ENCODE measurements at regions not wholly inside any gene's neighbourhood (a gene's known extent, or its start where the extent isn't known, plus 50 kb on each side); places are given as distances from the start of the nearest gene placed in this dataset.

DNA sequence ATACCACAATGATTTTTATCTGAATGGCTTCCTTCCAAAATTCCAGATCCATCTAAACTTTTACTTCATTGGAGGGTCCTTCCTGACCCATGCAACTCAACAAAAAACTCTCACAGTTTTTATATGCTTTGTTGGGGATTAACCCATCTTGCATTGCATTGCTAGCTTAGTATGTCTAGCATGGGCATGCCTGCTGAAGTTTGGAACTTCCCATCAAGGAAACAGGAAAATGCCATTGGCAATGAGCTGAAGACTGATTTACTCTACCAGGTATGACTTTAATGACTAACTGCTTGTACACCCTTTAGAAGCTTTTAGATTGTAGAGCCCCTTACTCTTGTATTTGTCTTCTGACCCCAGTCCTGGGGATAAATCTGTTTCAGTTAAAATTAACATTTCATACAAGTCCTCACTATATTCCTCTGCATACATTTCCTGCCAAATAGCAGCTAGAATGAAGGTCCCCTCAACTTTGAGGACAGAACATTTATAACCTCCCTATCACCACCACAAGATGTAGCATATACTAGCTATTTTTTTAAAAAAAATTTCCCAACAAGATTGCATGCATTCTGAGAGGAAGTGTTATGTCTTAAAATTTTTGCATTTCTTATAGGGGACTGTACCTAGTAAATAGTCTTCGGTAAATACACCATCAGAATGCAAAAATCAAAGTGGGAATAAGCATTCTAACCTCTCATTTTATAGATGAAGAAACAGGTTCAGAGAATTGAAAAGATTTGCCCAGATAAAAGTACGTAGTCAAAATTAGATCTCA is 52.5 kb upstream of the ATXN3L start:
- TF ChIP-seq, protein P1, sequence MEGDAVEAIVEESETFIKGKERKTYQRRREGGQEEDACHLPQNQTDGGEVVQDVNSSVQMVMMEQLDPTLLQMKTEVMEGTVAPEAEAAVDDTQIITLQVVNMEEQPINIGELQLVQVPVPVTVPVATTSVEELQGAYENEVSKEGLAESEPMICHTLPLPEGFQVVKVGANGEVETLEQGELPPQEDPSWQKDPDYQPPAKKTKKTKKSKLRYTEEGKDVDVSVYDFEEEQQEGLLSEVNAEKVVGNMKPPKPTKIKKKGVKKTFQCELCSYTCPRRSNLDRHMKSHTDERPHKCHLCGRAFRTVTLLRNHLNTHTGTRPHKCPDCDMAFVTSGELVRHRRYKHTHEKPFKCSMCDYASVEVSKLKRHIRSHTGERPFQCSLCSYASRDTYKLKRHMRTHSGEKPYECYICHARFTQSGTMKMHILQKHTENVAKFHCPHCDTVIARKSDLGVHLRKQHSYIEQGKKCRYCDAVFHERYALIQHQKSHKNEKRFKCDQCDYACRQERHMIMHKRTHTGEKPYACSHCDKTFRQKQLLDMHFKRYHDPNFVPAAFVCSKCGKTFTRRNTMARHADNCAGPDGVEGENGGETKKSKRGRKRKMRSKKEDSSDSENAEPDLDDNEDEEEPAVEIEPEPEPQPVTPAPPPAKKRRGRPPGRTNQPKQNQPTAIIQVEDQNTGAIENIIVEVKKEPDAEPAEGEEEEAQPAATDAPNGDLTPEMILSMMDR (IDR thresholded peaks at IDR 0.05; ENCODE audit: low read depth, low read length), result no peak
- H3K27me3 ChIP-seq, result no peaks in the 10 kb centered on the region
- H3K4me3 ChIP-seq (ENCODE audit: low read depth, low read length), result no peak overlapping the region
- H3K9me3 ChIP-seq, result no peaks in the 10 kb centered on the region
- no peak for DNase-seq
- no peaks in the 10 kb centered on the region for H3K4me1 ChIP-seq
- no peaks in the 10 kb centered on the region for H3K36me3 ChIP-seq

DNA sequence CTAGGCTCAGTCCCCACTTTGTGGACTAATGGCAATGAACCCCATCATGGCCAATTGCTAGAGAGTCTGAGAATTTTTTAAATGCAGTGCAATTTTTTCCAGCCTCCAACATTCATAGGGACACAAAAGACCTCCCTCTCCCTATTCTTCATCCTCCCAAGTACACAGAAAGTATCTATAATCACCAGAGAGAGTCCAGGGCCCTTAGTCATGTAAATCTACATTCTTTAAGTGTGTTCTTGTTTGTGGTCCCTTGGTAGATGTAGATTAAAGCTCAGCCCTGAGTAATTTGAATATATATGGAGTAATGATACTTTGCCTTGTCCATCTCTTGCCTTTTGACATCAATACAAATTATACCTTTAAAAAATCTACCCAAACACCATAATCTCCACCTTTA is 51.3 kb upstream of the ATXN3L start:
- Histone ChIP-seq H3K9me3 (no peaks in the 10 kb centered on the region), H3K4me1 (no peaks in the 10 kb centered on the region), H3K27me3 (no peaks in the 10 kb centered on the region), H3K36me3 (no peaks in the 10 kb centered on the region), H3K4me3 (ENCODE audit: low read depth, low read length) (no peak overlapping the region)
- TF ChIP-seq, protein P1 (IDR thresholded peaks at IDR 0.05; ENCODE audit: low read depth, low read length), result no peak
- no peak for DNase-seq

DNA sequence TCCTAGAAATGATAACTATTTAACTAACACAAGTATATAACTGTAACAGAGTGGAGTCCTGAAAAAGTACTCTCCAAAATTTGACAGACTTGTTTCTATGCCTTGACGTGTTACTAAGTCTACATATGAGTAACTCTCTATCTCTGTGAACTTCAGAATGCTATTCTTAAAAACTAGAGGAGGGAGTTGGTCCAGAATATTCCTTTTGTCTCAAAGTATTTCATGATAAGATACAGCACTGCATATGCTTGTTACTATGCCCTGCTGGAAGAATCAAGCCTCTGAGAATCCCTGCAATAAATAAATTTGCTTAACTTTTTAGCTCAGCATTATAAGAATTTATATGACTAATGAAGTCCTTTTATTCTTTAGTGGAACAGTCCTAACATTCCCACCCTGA is 50.9 kb upstream of the ATXN3L start:
- no peaks in the 10 kb centered on the region for H3K36me3 ChIP-seq
- TF ChIP-seq, protein P1 (IDR thresholded peaks at IDR 0.05; ENCODE audit: low read depth, low read length), result no peak
- no peak for DNase-seq
- H3K4me3 ChIP-seq (ENCODE audit: low read depth, low read length), result no peak overlapping the region
- no peaks in the 10 kb centered on the region for H3K9me3 ChIP-seq
- H3K4me1 ChIP-seq, result no peaks in the 10 kb centered on the region
- no peaks in the 10 kb centered on the region for H3K27me3 ChIP-seq
